Neural progenitor cell (in vitro differentiated cells): ENCODE measurements at regions not wholly inside any gene's neighbourhood (a gene's known extent, or its start where the extent isn't known, plus 50 kb on each side); places are given as distances from the start of the nearest gene placed in this dataset.

ENCODE experiments used
- DNase-seq: peaks from one replicate; pipeline ENCODE4 v3.0.0-alpha.2; 2016; ENCODE audit warnings: low spot score
- H2AFZ ChIP-seq: fragments of 200-600 bp; sonication (generic); replicated peaks from 2 replicates; pipeline ENCODE4 v1.6.1; 2016; ENCODE audit warnings: antibody characterized with exemption
- H3F3A ChIP-seq: fragments of 200-600 bp; sonication (generic); 2 replicates; pipeline ENCODE4 v1.6.1; 2016; ENCODE audit warnings: antibody characterized with exemption, low read depth
- H3K27ac ChIP-seq: fragments of 200-600 bp; sonication (generic); 2 replicates; pipeline ENCODE4 v1.5.1; 2016; ENCODE audit warnings: mild to moderate bottlenecking
- H3K27me3 ChIP-seq: fragments of 200-600 bp; sonication (generic); 2 replicates; pipeline ENCODE4 v1.6.1; 2016; ENCODE audit warnings: mild to moderate bottlenecking, moderate library complexity
- H3K36me3 ChIP-seq: fragments of 200-600 bp; sonication (generic); 2 replicates; pipeline ENCODE4 v1.5.1; 2016
- H3K4me1 ChIP-seq: fragments of 200-600 bp; sonication (generic); 2 replicates; pipeline ENCODE4 v1.6.1; 2016; ENCODE audit warnings: mixed run types
- H3K4me2 ChIP-seq: fragments of 200-600 bp; sonication (generic); 2 replicates; pipeline ENCODE4 v1.6.1; 2016
- H3K4me3 ChIP-seq: fragments of 200-600 bp; sonication (generic); 2 replicates; pipeline ENCODE4 v1.5.1; 2016
- H3K79me2 ChIP-seq: fragments of 200-600 bp; sonication (generic); 2 replicates; pipeline ENCODE4 v1.6.1; 2016; ENCODE audit warnings: low read depth
- H3K9ac ChIP-seq: fragments of 200-600 bp; sonication (generic); 2 replicates; pipeline ENCODE4 v1.6.1; 2016
- H3K9me3 ChIP-seq: fragments of 200-600 bp; sonication (generic); 2 replicates; pipeline ENCODE4 v1.5.1; 2016; ENCODE audit warnings: low read depth
- H4K20me1 ChIP-seq: fragments of 200-600 bp; sonication (generic); 2 replicates; pipeline ENCODE4 v1.6.1; 2016; ENCODE audit warnings: low read depth
- H3K27ac Mint-ChIP-seq: 3 replicates; pipeline ENCODE4 v1.8.0; 2021; ENCODE audit warnings: mixed read lengths
- H3K27me3 Mint-ChIP-seq: 2 replicates; pipeline ENCODE4 v1.8.0; 2022; ENCODE audit warnings: low read depth, mild to moderate bottlenecking, inconsistent platforms, moderate library complexity, mixed read lengths; ENCODE audit not compliant: insufficient read depth
- H3K36me3 Mint-ChIP-seq: 3 replicates; pipeline ENCODE4 v1.8.0; 2021; ENCODE audit warnings: mixed read lengths
- H3K4me1 Mint-ChIP-seq: 3 replicates; pipeline ENCODE4 v1.8.0; 2021; ENCODE audit warnings: mixed read lengths
- H3K4me3 Mint-ChIP-seq: 3 replicates; pipeline ENCODE4 v1.8.0; 2021; ENCODE audit warnings: mild to moderate bottlenecking, moderate library complexity, mixed read lengths
- H3K9me3 Mint-ChIP-seq: 3 replicates; pipeline ENCODE4 v1.8.0; 2020; ENCODE audit warnings: mixed read lengths
- CTCF ChIP-seq: fragments of 200-600 bp; sonication (generic); IDR thresholded peaks from 2 replicates; pipeline ENCODE4 v1.5.1; 2017; ENCODE audit warnings: antibody characterized with exemption, mild to moderate bottlenecking
- EZH2 ChIP-seq: fragments of 200-600 bp; sonication (generic); IDR thresholded peaks from 2 replicates; pipeline ENCODE4 v1.6.1; 2017; ENCODE audit warnings: antibody characterized with exemption, mild to moderate bottlenecking, moderate library complexity
- EZH2phosphoT487 ChIP-seq: fragments of 200-600 bp; sonication (generic); IDR thresholded peaks from 2 replicates; pipeline ENCODE4 v1.6.1; 2017; ENCODE audit warnings: antibody characterized with exemption

- no peak overlapping the region for H3K4me3 Mint-ChIP-seq
- H3K9ac ChIP-seq, result no peak overlapping the region
- TF ChIP-seq EZH2 (no peak), EZH2phosphoT487 (no peak), CTCF (no peak)
- H3K36me3 Mint-ChIP-seq, result no peaks in the 10 kb centered on the region
- H3K9me3 Mint-ChIP-seq, result no peaks in the 10 kb centered on the region
- no peak overlapping the region for H3K4me2 ChIP-seq
- H4K20me1 ChIP-seq, result no peaks in the 10 kb centered on the region
- DNase-seq, result no peak
- no peaks in the 10 kb centered on the region for H3K79me2 ChIP-seq
- no peaks in the 10 kb centered on the region for H3K36me3 ChIP-seq
- H3F3A ChIP-seq, result no peaks in the 10 kb centered on the region
- H2AFZ ChIP-seq, result no peak overlapping the region
- H3K27ac Mint-ChIP-seq, result no peak overlapping the region
- no peaks in the 10 kb centered on the region for H3K4me1 ChIP-seq
- H3K27ac ChIP-seq, result no peak overlapping the region
- H3K27me3 ChIP-seq, result no peaks in the 10 kb centered on the region
- no peak overlapping the region for H3K4me3 ChIP-seq
- peaks cover 6% of the 10 kb centered on the region for H3K27me3 Mint-ChIP-seq
- H3K4me1 Mint-ChIP-seq, result no peaks in the 10 kb centered on the region
- H3K9me3 ChIP-seq, result no peaks in the 10 kb centered on the region
Observed at GRCh38 chr6:142644866-142645265, 300.1 kb downstream of the HIVEP2 start.

- Histone ChIP-seq H3K4me1 (no peaks in the 10 kb centered on the region), H3K27me3 (no peaks in the 10 kb centered on the region), H3K9me3 (no peaks in the 10 kb centered on the region), H3K27ac (no peak overlapping the region), H4K20me1 (no peaks in the 10 kb centered on the region), H3K4me2 (no peak overlapping the region), H3K36me3 (no peaks in the 10 kb centered on the region), H3K79me2 (no peaks in the 10 kb centered on the region), H2AFZ (no peak overlapping the region), H3F3A (no peaks in the 10 kb centered on the region), H3K4me3 (no peak overlapping the region), H3K9ac (no peak overlapping the region)
- Mint-ChIP-seq H3K27ac (no peak overlapping the region), H3K4me1 (no peaks in the 10 kb centered on the region), H3K36me3 (no peaks in the 10 kb centered on the region), H3K9me3 (no peaks in the 10 kb centered on the region), H3K4me3 (no peak overlapping the region), H3K27me3 (peaks cover 6% of the 10 kb centered on the region)
- TF ChIP-seq EZH2phosphoT487 (no peak), EZH2 (no peak), CTCF (no peak)
- DNase-seq, result no peak
Observed at GRCh38 chr6:142645663-142646062, 299.3 kb downstream of the HIVEP2 start.

- no peaks in the 10 kb centered on the region for H3K79me2 ChIP-seq
- H2AFZ ChIP-seq, result peak overlapping the region; percentile 86
- peaks cover 7% of the 10 kb centered on the region for H3K27me3 Mint-ChIP-seq
- H3K4me1 Mint-ChIP-seq, result no peaks in the 10 kb centered on the region
- H3K4me1 ChIP-seq, result no peaks in the 10 kb centered on the region
- no peak overlapping the region for H3K9ac ChIP-seq
- no peaks in the 10 kb centered on the region for H4K20me1 ChIP-seq
- no peak overlapping the region for H3K4me3 Mint-ChIP-seq
- no peaks in the 10 kb centered on the region for H3K27me3 ChIP-seq
- H3K36me3 ChIP-seq, result no peaks in the 10 kb centered on the region
- H3F3A ChIP-seq, result no peaks in the 10 kb centered on the region
- TF ChIP-seq EZH2phosphoT487 (no peak), CTCF (no peak), EZH2 (no peak)
- H3K27ac ChIP-seq, result no peak overlapping the region
- H3K36me3 Mint-ChIP-seq, result no peaks in the 10 kb centered on the region
- peak; percentile 9 for DNase-seq
- no peaks in the 10 kb centered on the region for H3K9me3 ChIP-seq
- no peak overlapping the region for H3K27ac Mint-ChIP-seq
- H3K9me3 Mint-ChIP-seq, result no peaks in the 10 kb centered on the region
- H3K4me3 ChIP-seq, result no peak overlapping the region
- H3K4me2 ChIP-seq, result no peak overlapping the region
Observed at GRCh38 chr6:142647449-142648035, 297.4 kb downstream of the HIVEP2 start.
